ENCODE measurements at regions not wholly inside any gene's neighbourhood (a gene's known extent, or its start where the extent isn't known, plus 50 kb on each side); places are given as distances from the start of the nearest gene placed in this dataset.

GRCh38 chrX:130552444-130553073 lies 150.8 kb downstream of the RBMX2 start:
- no peak overlapping the region for H3K4me3 ChIP-seq (ENCODE audit: control insufficient read depth, low read depth, low read length)
- no peak for DNase-seq (ENCODE audit: low read depth)
- no peak for TF ChIP-seq CTCF (IDR thresholded peaks at IDR 0.05; ENCODE audit: control insufficient read depth, insufficient read depth, low read depth, low read length, missing control alignments)

- H3K4me3 ChIP-seq (ENCODE audit: control insufficient read depth, low read depth, low read length), result no peak overlapping the region
- TF ChIP-seq CTCF (IDR thresholded peaks at IDR 0.05; ENCODE audit: control insufficient read depth, insufficient read depth, low read depth, low read length, missing control alignments), result no peak
- peak; percentile 75 for DNase-seq (ENCODE audit: low read depth)
Observed at GRCh38 chrX:130555341-130555740, 153.6 kb downstream of the RBMX2 start.

GRCh38 chrX:130555757-130556156 lies 154.0 kb downstream of the RBMX2 start:
- H3K4me3 ChIP-seq (ENCODE audit: control insufficient read depth, low read depth, low read length), result no peak overlapping the region
- TF ChIP-seq CTCF (IDR thresholded peaks at IDR 0.05; ENCODE audit: control insufficient read depth, insufficient read depth, low read depth, low read length, missing control alignments), result no peak
- DNase-seq (ENCODE audit: low read depth), result no peak

DNA sequence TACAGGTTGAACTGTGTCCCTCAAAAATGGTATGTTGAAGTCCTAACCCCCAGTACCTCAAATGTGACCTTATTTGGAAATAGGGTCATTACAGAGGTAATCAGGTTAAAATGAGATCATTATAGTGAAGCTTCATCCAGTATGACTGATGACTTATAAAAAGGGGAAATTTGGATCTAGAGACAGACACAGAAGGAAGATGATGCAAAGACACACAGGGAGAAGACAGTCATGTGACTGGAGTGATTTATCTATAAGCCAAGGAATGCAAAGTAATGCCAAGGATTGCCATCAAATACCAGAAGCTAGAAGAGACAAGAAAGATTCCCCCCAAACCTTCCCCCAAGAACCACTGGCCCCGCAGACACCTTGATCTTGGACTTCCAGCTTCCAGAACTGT lies 155.2 kb downstream of the RBMX2 start:
- no peak overlapping the region for H3K4me3 ChIP-seq (ENCODE audit: control insufficient read depth, low read depth, low read length)
- DNase-seq (ENCODE audit: low read depth), result no peak
- no peak for TF ChIP-seq CTCF (IDR thresholded peaks at IDR 0.05; ENCODE audit: control insufficient read depth, insufficient read depth, low read depth, low read length, missing control alignments)

DNA sequence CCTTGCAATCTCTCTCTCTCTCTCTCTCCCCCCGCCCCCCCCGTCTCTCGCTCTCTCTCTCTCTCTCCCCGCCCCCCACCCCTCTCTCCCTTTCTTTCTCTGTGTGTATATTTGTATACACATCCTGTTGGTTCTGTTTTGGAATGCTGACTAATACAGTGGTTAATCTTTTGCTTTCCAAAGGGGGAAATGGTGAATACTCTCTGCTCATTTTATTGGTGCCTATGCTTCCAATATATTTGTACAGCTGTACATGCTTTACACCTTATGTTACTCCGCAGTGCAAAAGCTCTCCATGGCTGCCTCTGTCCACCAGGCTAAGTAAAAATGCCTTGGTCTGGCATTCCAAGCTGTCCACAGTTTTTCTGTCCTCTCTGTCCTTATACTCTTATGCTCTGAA lies 158.8 kb downstream of the RBMX2 start:
- no peak overlapping the region for H3K4me3 ChIP-seq (ENCODE audit: control insufficient read depth, low read depth, low read length)
- DNase-seq (ENCODE audit: low read depth), result no peak
- no peak for TF ChIP-seq CTCF (IDR thresholded peaks at IDR 0.05; ENCODE audit: control insufficient read depth, insufficient read depth, low read depth, low read length, missing control alignments)

- DNase-seq (ENCODE audit: low read depth), result no peak
- no peak overlapping the region for H3K4me3 ChIP-seq (ENCODE audit: control insufficient read depth, low read depth, low read length)
- no peak for TF ChIP-seq CTCF (IDR thresholded peaks at IDR 0.05; ENCODE audit: control insufficient read depth, insufficient read depth, low read depth, low read length, missing control alignments)
Observed at GRCh38 chrX:130561930-130562329, 160.1 kb downstream of the RBMX2 start.

DNA sequence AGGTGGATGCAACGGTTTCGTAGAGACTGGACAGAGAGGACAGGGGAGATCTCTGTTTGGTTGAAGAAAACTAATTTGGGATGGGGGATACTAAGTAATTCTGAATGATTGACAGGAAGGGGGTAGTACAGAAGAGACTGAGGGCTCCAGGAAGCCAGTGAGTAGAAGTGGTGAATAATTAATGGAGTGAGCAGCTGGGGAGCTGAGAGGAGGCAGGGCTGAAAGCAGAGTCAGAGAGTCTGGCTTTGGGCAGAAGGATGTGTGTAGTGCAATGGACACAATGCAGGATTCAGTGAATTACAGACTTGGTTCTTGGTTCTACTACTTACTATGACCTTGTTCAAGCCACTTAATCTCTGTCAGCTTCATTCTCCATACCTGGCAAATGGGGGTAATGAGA lies 161.7 kb downstream of the RBMX2 start:
- no peak overlapping the region for H3K4me3 ChIP-seq (ENCODE audit: control insufficient read depth, low read depth, low read length)
- DNase-seq (ENCODE audit: low read depth), result no peak
- TF ChIP-seq CTCF (IDR thresholded peaks at IDR 0.05; ENCODE audit: control insufficient read depth, insufficient read depth, low read depth, low read length, missing control alignments), result no peak

All from AG09309 (cell line).